CD14-positive monocyte (primary cell): ENCODE measurements at regions not wholly inside any gene's neighbourhood (a gene's known extent, or its start where the extent isn't known, plus 50 kb on each side); places are given as distances from the start of the nearest gene placed in this dataset.

Experiments
- DNase-seq, 3 donors: peaks; one replicate each; pipeline ENCODE4 v3.0.0-alpha.2; 2011 to 2022
- H2AFZ ChIP-seq: 2 replicates; pipeline ENCODE4 v1.6.0; 2012; ENCODE audit warnings: mild to moderate bottlenecking, low read depth, low read length, inconsistent platforms; ENCODE audit not compliant: insufficient read depth, poor library complexity, severe bottlenecking
- H3K27ac ChIP-seq, 2 donors: 1 replicate in 1 of 2; 2 replicates in 1 of 2; pipeline ENCODE4 v1.5.1; 2012 to 2013; ENCODE audit warnings: low read length in 2 of 2, control low read depth in 1 of 2, inconsistent platforms in 1 of 2, low read depth in 1 of 2, mild to moderate bottlenecking in 1 of 2
- H3K27me3 ChIP-seq, 2 donors: one replicate each; pipeline versions ENCODE4 v1.6.0 to v1.6.1; 2011 to 2013; ENCODE audit warnings: low read length in 2 of 2; ENCODE audit not compliant: control insufficient read depth in 2 of 2, insufficient read depth in 2 of 2
- H3K36me3 ChIP-seq, 2 donors: replicated peaks in 1 of 2; 1 replicate in 1 of 2; 2 replicates in 1 of 2; pipeline versions ENCODE4 v1.5.1 to v1.6.1; 2012 to 2013; ENCODE audit warnings: low read length in 2 of 2, control low read depth in 1 of 2, inconsistent platforms in 1 of 2, mild to moderate bottlenecking in 1 of 2; ENCODE audit not compliant: insufficient read depth in 2 of 2, control insufficient read depth in 1 of 2
- H3K4me1 ChIP-seq, 2 donors: 1 replicate in 1 of 2; 2 replicates in 1 of 2; pipeline versions ENCODE4 v1.5.1 to v1.6.1; 2012 to 2013; ENCODE audit warnings: low read length in 2 of 2, control low read depth in 1 of 2, inconsistent platforms in 1 of 2, mild to moderate bottlenecking in 1 of 2, moderate library complexity in 1 of 2; ENCODE audit not compliant: insufficient read depth in 2 of 2, control insufficient read depth in 1 of 2
- H3K4me2 ChIP-seq: replicated peaks from 2 replicates; pipeline ENCODE3; 2012; ENCODE audit warnings: low read length, moderate library complexity, mild to moderate bottlenecking; ENCODE audit not compliant: poor library complexity, severe bottlenecking; ENCODE audit errors: extremely low read depth
- H3K4me3 ChIP-seq, 3 experiments: fragments of 200-600 bp in 1 of 3; sonication (generic) in 1 of 3; replicated peaks in 1 of 3; 1 replicate in 2 of 3; 2 replicates in 1 of 3; pipeline ENCODE4 v1.5.1; 2011 to 2013; ENCODE audit warnings: low read length in 3 of 3, mild to moderate bottlenecking in 3 of 3, control low read depth in 2 of 3, low read depth in 2 of 3, inconsistent platforms in 1 of 3, moderate library complexity in 1 of 3
- H3K79me2 ChIP-seq: 2 replicates; pipeline ENCODE4 v1.6.0; 2012; ENCODE audit warnings: mild to moderate bottlenecking, control low read depth, inconsistent platforms, low read length, moderate library complexity; ENCODE audit not compliant: insufficient read depth
- H3K9ac ChIP-seq: 2 replicates; pipeline ENCODE4 v1.6.0; 2017; ENCODE audit warnings: low read length, mild to moderate bottlenecking; ENCODE audit not compliant: insufficient read depth, poor library complexity, severe bottlenecking
- H3K9me3 ChIP-seq, 2 donors: replicated peaks in 1 of 2; 1 replicate in 1 of 2; 2 replicates in 1 of 2; pipeline versions ENCODE4 v1.5.1 to v1.6.1; 2012 to 2013; ENCODE audit warnings: low read length in 2 of 2, control low read depth in 1 of 2; ENCODE audit not compliant: control insufficient read depth in 1 of 2, insufficient read depth in 1 of 2
- H4K20me1 ChIP-seq: 2 replicates; pipeline ENCODE4 v1.6.0; 2012; ENCODE audit warnings: mild to moderate bottlenecking, low read length, control low read depth, moderate library complexity; ENCODE audit not compliant: insufficient read depth
- H3K27ac Mint-ChIP-seq, 7 donors: one replicate each; pipeline ENCODE4 v1.8.0; 2020; ENCODE audit warnings: mild to moderate bottlenecking in 7 of 7, mixed read lengths in 7 of 7, moderate library complexity in 6 of 7, inconsistent platforms in 2 of 7
- H3K27me3 Mint-ChIP-seq, 3 donors: one replicate each; pipeline ENCODE4 v1.8.0; 2021 to 2022; ENCODE audit warnings: low read depth in 3 of 3, mild to moderate bottlenecking in 3 of 3, mixed read lengths in 3 of 3, moderate library complexity in 3 of 3, inconsistent platforms in 1 of 3
- H3K36me3 Mint-ChIP-seq, 2 donors: one replicate each; pipeline ENCODE4 v1.8.0; 2020; ENCODE audit warnings: mixed read lengths in 2 of 2, inconsistent platforms in 1 of 2, mild to moderate bottlenecking in 1 of 2
- H3K4me1 Mint-ChIP-seq: one replicate; pipeline ENCODE4 v1.8.0; 2020; ENCODE audit warnings: mild to moderate bottlenecking, mixed read lengths
- H3K4me3 Mint-ChIP-seq, 2 donors: one replicate each; pipeline ENCODE4 v1.8.0; 2020; ENCODE audit warnings: mild to moderate bottlenecking in 2 of 2, mixed read lengths in 2 of 2, moderate library complexity in 1 of 2
- H3K9me3 Mint-ChIP-seq, 7 donors: one replicate each; pipeline ENCODE4 v1.8.0; 2020 to 2022; ENCODE audit warnings: mixed read lengths in 7 of 7, mild to moderate bottlenecking in 6 of 7, moderate library complexity in 6 of 7, inconsistent platforms in 2 of 7
- CTCF ChIP-seq: fragments of 200-600 bp; IDR thresholded peaks from one replicate; pipeline ENCODE4 v1.8.0; 2022; ENCODE audit warnings: antibody characterized with exemption, mild to moderate bottlenecking
- WGBS: methylation state at CpG from one replicate; pipeline ENCODE4 v1.1.5; 2013; ENCODE audit warnings: missing lambda C conversion rate; ENCODE audit not compliant: insufficient coverage; 5-methylcytosine and 5-hydroxymethylcytosine counted together
- intact Hi-C, 2 donors: fragments of 100-400 bp; cut with micrococcal nuclease; formaldehyde crosslinking; loops; one replicate each; pipeline versions ENCODE4 v1.15.0 to v1.15.1; 2023

DNA sequence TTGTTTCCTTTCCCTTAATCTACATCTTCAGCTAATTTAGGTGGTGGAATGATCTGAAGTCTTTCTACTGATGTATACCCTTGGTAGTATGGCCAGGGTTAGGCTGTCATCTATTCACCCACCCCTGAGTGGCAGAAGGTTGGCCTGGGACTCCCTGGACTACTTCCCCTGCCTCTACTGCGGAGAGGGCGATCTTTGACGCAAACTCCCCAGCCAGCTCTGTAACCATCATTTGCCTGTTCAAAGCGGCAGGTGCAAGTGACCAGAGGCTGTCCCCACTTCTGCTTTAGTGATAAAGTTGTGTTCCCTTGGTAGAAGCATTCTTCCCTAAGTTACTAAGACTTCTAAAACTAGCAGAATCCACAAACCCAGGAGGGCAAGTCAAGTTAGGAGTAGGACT lies 70.8 kb upstream of the UNC5B start:
- H4K20me1 ChIP-seq, result no peaks in the 10 kb centered on the region
- no peak for DNase-seq
- intact Hi-C loops, result no loop called here
- Mint-ChIP-seq H3K36me3 (no peaks in the 10 kb centered on the region), H3K4me3 (no peak overlapping the region), H3K27me3 (peaks cover 0 to 8% (median 4%) of the 10 kb centered on the region in 3 donors), H3K27ac (no peak overlapping the region), H3K9me3 (peaks cover 0 to 1% (median 0%) of the 10 kb centered on the region in 7 donors), H3K4me1 (no peaks in the 10 kb centered on the region)
- no peaks in the 10 kb centered on the region for H3K9me3 ChIP-seq
- no peaks in the 10 kb centered on the region for H3K79me2 ChIP-seq
- WGBS, result no CpG with 5 or more reads among the region's 4 CpGs
- no peak overlapping the region for H3K4me2 ChIP-seq
- TF ChIP-seq CTCF, result no peak
- no peaks in the 10 kb centered on the region for H3K27me3 ChIP-seq
- no peaks in the 10 kb centered on the region for H3K36me3 ChIP-seq
- no peaks in the 10 kb centered on the region for H3K4me1 ChIP-seq
- H3K9ac ChIP-seq, result no peak overlapping the region
- no peak overlapping the region for H2AFZ ChIP-seq
- no peak overlapping the region for H3K27ac ChIP-seq
- H3K4me3 ChIP-seq, result no peak overlapping the region

DNA sequence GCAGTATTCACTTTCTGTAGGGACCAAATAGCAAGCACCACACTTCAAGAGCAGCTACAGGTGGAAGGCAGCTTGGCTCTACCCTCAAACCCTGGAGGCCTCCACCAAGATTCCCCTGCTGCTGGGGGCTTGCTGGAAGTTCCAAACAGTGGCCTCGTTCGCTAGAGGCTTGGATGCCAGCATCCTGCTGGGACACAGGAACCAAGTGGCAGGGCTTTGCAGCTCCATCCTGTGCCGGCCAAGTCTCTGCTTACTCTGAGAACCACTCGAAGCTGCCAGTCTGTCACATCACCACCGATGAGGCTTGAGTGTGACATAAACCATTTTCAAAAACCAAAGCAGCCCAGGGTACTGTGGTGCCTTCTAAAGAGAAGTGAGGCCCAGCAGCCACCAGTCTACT lies 69.2 kb upstream of the UNC5B start:
- peaks cover 0 to 8% (median 4%) of the 10 kb centered on the region in 3 donors for H3K27me3 Mint-ChIP-seq
- intact Hi-C loops, result no loop called here
- H3K36me3 Mint-ChIP-seq, result no peaks in the 10 kb centered on the region
- DNase-seq, result no peak
- H2AFZ ChIP-seq, result no peak overlapping the region
- H3K4me2 ChIP-seq, result no peak overlapping the region
- H4K20me1 ChIP-seq, result no peaks in the 10 kb centered on the region
- no peaks in the 10 kb centered on the region for H3K27me3 ChIP-seq
- H3K27ac Mint-ChIP-seq, result no peak overlapping the region
- no peaks in the 10 kb centered on the region for H3K36me3 ChIP-seq
- H3K4me1 Mint-ChIP-seq, result no peaks in the 10 kb centered on the region
- no peak overlapping the region for H3K9ac ChIP-seq
- H3K27ac ChIP-seq, result no peak overlapping the region
- WGBS, result 96% methylated on average over 5 of the region's 5 CpGs
- H3K4me3 ChIP-seq, result no peak overlapping the region
- H3K9me3 ChIP-seq, result no peaks in the 10 kb centered on the region
- no peaks in the 10 kb centered on the region for H3K79me2 ChIP-seq
- TF ChIP-seq CTCF, result no peak
- H3K4me1 ChIP-seq, result no peaks in the 10 kb centered on the region
- peaks cover 0 to 3% (median 0%) of the 10 kb centered on the region in 7 donors for H3K9me3 Mint-ChIP-seq
- H3K4me3 Mint-ChIP-seq, result no peak overlapping the region
